ENCODE measurements at regions not wholly inside any gene's neighbourhood (a gene's known extent, or its start where the extent isn't known, plus 50 kb on each side); places are given as distances from the start of the nearest gene placed in this dataset.
A peak's percentile ranks its signal among the peaks of the same experiment; 100 is the strongest.

GRCh38 chr10:89153971-89154370 lies 53.1 kb downstream of the CH25H start:
- peak; percentile 31 for DNase-seq

GRCh38 chr10:89153116-89153515 lies 54.0 kb downstream of the CH25H start:
- peak; percentile 60 for DNase-seq

GRCh38 chr10:89151857-89152256 lies 55.3 kb downstream of the CH25H start:
- peak; percentile 91 for DNase-seq

GRCh38 chr10:89148061-89148460 lies 59.1 kb downstream of the CH25H start:
- DNase-seq, result no peak

GRCh38 chr10:89147256-89147655 lies 59.9 kb downstream of the CH25H start:
- DNase-seq, result peak; percentile 99

GRCh38 chr10:89144836-89145235 lies 62.3 kb downstream of the CH25H start:
- DNase-seq, result no peak

- DNase-seq, result no peak
Measured at GRCh38 chr10:89142590-89142989, 64.5 kb downstream of the CH25H start.

- DNase-seq, result peak; percentile 59
Measured at GRCh38 chr10:89138755-89139490, 68.2 kb downstream of the CH25H start.

GRCh38 chr10:89134963-89135362 lies 72.2 kb downstream of the CH25H start:
- DNase-seq, result no peak

GRCh38 chr10:89129911-89130310 lies 77.2 kb downstream of the CH25H start:
- DNase-seq, result peak; percentile 86

- peak; percentile 50 for DNase-seq
Measured at GRCh38 chr10:89122433-89123051, 84.6 kb downstream of the CH25H start.

- no peak for DNase-seq
Measured at GRCh38 chr10:89121764-89122020, 85.4 kb downstream of the CH25H start.

- peak; percentile 74 for DNase-seq
Measured at GRCh38 chr10:89120931-89121763, 86.0 kb downstream of the CH25H start.

GRCh38 chr10:89119651-89120050 lies 87.5 kb downstream of the CH25H start:
- DNase-seq, result no peak

GRCh38 chr10:89118091-89118490 lies 89.0 kb downstream of the CH25H start:
- DNase-seq, result peak; percentile 96

- DNase-seq, result peak; percentile 89
Measured at GRCh38 chr10:89115876-89116627, 91.1 kb downstream of the CH25H start.

GRCh38 chr10:89114846-89115625 lies 92.1 kb downstream of the CH25H start:
- DNase-seq, result peak; percentile 74

GRCh38 chr10:89102735-89103134 lies 104.4 kb downstream of the CH25H start:
- DNase-seq, result no peak

GRCh38 chr10:89101943-89102342 lies 105.2 kb downstream of the CH25H start:
- DNase-seq, result no peak

GRCh38 chr10:89100680-89101079 lies 106.4 kb downstream of the CH25H start:
- DNase-seq, result peak; percentile 13

GRCh38 chr10:89097226-89097625 lies 106.6 kb downstream of the FAS start:
- DNase-seq, result peak; percentile 71
